NCI-H526 treated with DMSO at 0.1 percent for 48 hours (cell line): ENCODE measurements at regions not wholly inside any gene's neighbourhood (a gene's known extent, or its start where the extent isn't known, plus 50 kb on each side); places are given as distances from the start of the nearest gene placed in this dataset.

Source experiments
- DNase-seq: peaks from one replicate; lab custom pipeline; 2025; lab: John Stamatoyannopoulos, UW

GRCh38 chr3:18295171-18295920, 129.8 kb downstream of the SATB1 start:
- DNase-seq: peak; percentile 15

GRCh38 chr3:18290157-18290556, 135.0 kb downstream of the SATB1 start:
- DNase-seq: no peak

- no peak for DNase-seq
Measured at GRCh38 chr3:18288243-18288642, 136.9 kb downstream of the SATB1 start.

GRCh38 chr3:18284716-18285115, 140.4 kb downstream of the SATB1 start:
- DNase-seq: no peak

GRCh38 chr3:18283680-18284079, 141.5 kb downstream of the SATB1 start:
- DNase-seq: no peak

GRCh38 chr3:18282507-18282906, 142.6 kb downstream of the SATB1 start:
- no peak for DNase-seq

- DNase-seq: no peak
Measured at GRCh38 chr3:18279226-18279737, 145.9 kb downstream of the SATB1 start.

- DNase-seq: no peak
Measured at GRCh38 chr3:18264853-18265252, 160.3 kb downstream of the SATB1 start.

GRCh38 chr3:18264361-18264760, 160.8 kb downstream of the SATB1 start:
- no peak for DNase-seq

GRCh38 chr3:18258492-18258891, 166.6 kb downstream of the SATB1 start:
- DNase-seq: no peak

GRCh38 chr3:18252578-18252977, 172.6 kb downstream of the SATB1 start:
- no peak for DNase-seq

- no peak for DNase-seq
Measured at GRCh38 chr3:18250991-18251390, 174.1 kb downstream of the SATB1 start.

GRCh38 chr3:18249126-18249525, 176.0 kb downstream of the SATB1 start:
- DNase-seq: no peak

- no peak for DNase-seq
Measured at GRCh38 chr3:18247776-18248310, 177.3 kb downstream of the SATB1 start.

- DNase-seq: no peak
Measured at GRCh38 chr3:18247139-18247695, 177.9 kb downstream of the SATB1 start.

- DNase-seq: no peak
Measured at GRCh38 chr3:18246336-18247060, 178.6 kb downstream of the SATB1 start.

- no peak for DNase-seq
Measured at GRCh38 chr3:18245721-18246120, 179.4 kb downstream of the SATB1 start.

- DNase-seq: no peak
Measured at GRCh38 chr3:18241837-18242236, 183.3 kb downstream of the SATB1 start.

- no peak for DNase-seq
Measured at GRCh38 chr3:18239674-18240073, 185.5 kb downstream of the SATB1 start.

GRCh38 chr3:18238746-18239331, 186.3 kb downstream of the SATB1 start:
- DNase-seq: no peak

- DNase-seq: no peak
Measured at GRCh38 chr3:18238332-18238731, 186.8 kb downstream of the SATB1 start.

GRCh38 chr3:18237251-18238005, 187.7 kb downstream of the SATB1 start:
- no peak for DNase-seq
